ENCODE measurements at regions not wholly inside any gene's neighbourhood (a gene's known extent, or its start where the extent isn't known, plus 50 kb on each side); places are given as distances from the start of the nearest gene placed in this dataset.

DNA sequence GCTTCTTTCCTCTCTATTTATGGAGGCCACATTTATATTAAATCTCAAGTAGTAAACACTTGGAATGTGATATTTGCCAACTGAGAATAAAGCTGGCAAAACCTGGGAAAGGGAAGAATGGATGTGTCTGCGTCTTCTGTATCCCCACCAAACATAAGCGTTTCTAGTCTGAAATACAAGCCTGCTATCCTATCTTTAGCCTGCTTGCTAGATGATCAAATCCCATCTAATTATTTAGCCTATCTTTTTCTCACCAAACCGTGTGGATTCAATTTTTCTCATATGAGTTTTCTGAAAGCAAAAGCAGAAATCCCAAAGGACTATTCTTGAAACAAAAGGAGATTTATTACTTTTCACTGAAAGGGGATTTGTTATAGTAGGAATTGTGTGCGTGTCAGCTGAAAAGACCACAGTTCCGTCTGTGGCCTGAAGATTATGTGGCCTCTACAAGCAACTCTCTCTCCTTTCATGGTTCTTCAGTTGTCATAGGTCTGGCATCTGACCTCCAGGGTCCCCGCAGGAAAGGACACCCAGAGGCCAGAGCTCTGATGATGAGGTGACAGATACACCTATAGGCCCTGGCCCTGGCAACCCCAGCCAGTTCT, 266.0 kb upstream of the MCTP2 start:
- Histone ChIP-seq H3K27me3 (ENCODE audit: control insufficient read depth in 1 of 2, insufficient read depth in 2 of 2, low read length in 2 of 2) (no peaks in the 10 kb centered on the region), H3K9me3 (ENCODE audit: control insufficient read depth in 2 of 2, insufficient read depth in 1 of 2, low read depth in 1 of 2, low read length in 1 of 2) (no peaks in the 10 kb centered on the region), H3K36me3 (ENCODE audit: control insufficient read depth in 2 of 2, insufficient read depth in 2 of 2, low read length in 1 of 2) (no peaks in the 10 kb centered on the region), H3K27ac (ENCODE audit: low read depth in 2 of 2, low read length in 1 of 2) (no peak overlapping the region), H3K4me3 (ENCODE audit: low read depth in 1 of 2, low read length in 2 of 2) (no peak overlapping the region), H3K4me1 (ENCODE audit: control insufficient read depth in 2 of 2, insufficient read depth in 2 of 2, low read length in 1 of 2) (no peaks in the 10 kb centered on the region)
- 82 to 84% methylated on average over 6 of the region's 6 CpGs for WGBS, 2 donors

DNA sequence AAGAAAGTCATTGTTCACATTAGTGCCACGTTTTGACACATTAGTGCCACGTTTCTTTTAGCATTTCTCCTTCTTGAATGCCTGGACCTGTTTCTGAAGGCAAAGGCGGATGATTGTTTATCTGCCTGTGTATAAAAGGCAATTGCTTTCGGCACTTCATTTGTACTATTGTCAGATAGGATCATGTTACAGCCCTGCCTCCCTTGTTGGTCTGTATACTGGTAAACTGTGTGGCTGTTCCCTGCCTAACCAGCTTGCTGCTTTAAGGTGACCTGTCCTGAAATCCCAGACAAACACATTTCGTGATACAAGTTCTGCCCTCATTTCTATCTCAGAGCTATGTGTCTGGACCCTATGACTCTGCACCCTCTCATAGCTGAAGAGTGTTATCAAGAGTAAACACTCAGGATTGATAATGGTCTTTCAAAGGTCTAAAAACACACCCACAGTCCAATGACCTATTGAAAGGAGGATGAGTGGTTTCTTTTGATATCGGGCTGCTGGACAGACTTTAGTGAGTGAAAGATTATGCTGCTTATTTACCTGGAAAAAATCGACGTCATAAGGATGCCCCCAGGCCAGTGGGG, 276.3 kb upstream of the MCTP2 start:
- Histone ChIP-seq H3K27ac (ENCODE audit: low read depth in 2 of 2, low read length in 1 of 2) (no peak overlapping the region), H3K9me3 (ENCODE audit: control insufficient read depth in 2 of 2, insufficient read depth in 1 of 2, low read depth in 1 of 2, low read length in 1 of 2) (no peaks in the 10 kb centered on the region)
- WGBS, 2 donors = 34 to 44% methylated on average over 8 of the region's 8 CpGs

DNA sequence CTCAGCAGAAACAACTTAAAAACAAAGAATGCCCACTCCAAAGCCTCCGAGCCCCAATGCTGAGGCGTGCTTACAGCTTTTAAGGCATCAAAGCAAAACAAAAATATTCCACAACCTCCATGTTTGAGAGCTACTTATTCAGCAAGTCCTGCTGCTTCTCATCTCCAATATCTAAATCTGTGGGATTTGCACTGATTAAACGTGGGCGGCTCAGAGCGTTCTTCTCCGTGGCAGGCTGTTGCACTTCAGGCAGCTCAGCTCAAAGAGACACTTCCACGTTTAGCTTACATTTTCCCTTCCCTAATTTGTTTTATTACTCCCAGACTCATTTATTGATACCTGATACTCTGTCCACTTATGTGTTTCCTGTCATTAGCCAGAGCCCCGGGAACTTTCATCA, 282.6 kb upstream of the MCTP2 start:
- Histone ChIP-seq H3K36me3 (ENCODE audit: control insufficient read depth in 2 of 2, insufficient read depth in 2 of 2, low read length in 1 of 2) (no peaks in the 10 kb centered on the region), H3K4me1 (ENCODE audit: control insufficient read depth in 2 of 2, insufficient read depth in 2 of 2, low read length in 1 of 2) (no peaks in the 10 kb centered on the region), H3K9me3 (ENCODE audit: control insufficient read depth in 2 of 2, insufficient read depth in 1 of 2, low read depth in 1 of 2, low read length in 1 of 2) (no peaks in the 10 kb centered on the region), H3K27me3 (ENCODE audit: control insufficient read depth in 1 of 2, insufficient read depth in 2 of 2, low read length in 2 of 2) (no peaks in the 10 kb centered on the region), H3K4me3 (ENCODE audit: low read depth in 1 of 2, low read length in 2 of 2) (no peak overlapping the region), H3K27ac (ENCODE audit: low read depth in 2 of 2, low read length in 1 of 2) (no peak overlapping the region)
- WGBS, 2 donors = 55 to 61% methylated on average over 8 of the region's 8 CpGs

More for the DNA sequence above, 276.3 kb upstream of the MCTP2 start:
- Histone ChIP-seq H3K27me3 (ENCODE audit: control insufficient read depth in 1 of 2, insufficient read depth in 2 of 2, low read length in 2 of 2) (no peaks in the 10 kb centered on the region), H3K36me3 (ENCODE audit: control insufficient read depth in 2 of 2, insufficient read depth in 2 of 2, low read length in 1 of 2) (no peaks in the 10 kb centered on the region), H3K4me1 (ENCODE audit: control insufficient read depth in 2 of 2, insufficient read depth in 2 of 2, low read length in 1 of 2) (no peaks in the 10 kb centered on the region), H3K4me3 (ENCODE audit: low read depth in 1 of 2, low read length in 2 of 2) (no peak overlapping the region)

DNA sequence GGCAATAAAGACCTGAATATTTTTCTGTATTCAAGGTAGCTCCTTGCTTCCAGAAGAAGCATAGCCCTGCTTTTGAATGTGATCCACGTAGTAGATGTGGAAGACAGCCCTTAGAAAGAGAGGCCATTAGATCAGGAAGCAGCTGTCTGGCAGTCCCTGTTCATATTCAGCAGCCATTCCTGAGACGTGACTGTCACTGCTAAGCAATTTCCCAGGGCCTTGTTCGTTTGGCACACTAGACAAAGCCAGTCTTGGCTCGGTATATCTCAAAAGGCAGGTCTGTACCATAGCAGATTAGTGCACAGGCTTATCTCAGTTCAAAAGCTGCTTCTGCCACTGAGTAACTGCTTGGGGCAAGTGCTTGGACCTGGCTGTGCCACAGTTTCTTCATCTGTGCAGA, 287.8 kb upstream of the MCTP2 start:
- Histone ChIP-seq H3K4me3 (ENCODE audit: low read depth in 1 of 2, low read length in 2 of 2) (no peak overlapping the region), H3K9me3 (ENCODE audit: control insufficient read depth in 2 of 2, insufficient read depth in 1 of 2, low read depth in 1 of 2, low read length in 1 of 2) (no peaks in the 10 kb centered on the region), H3K4me1 (ENCODE audit: control insufficient read depth in 2 of 2, insufficient read depth in 2 of 2, low read length in 1 of 2) (no peaks in the 10 kb centered on the region), H3K36me3 (ENCODE audit: control insufficient read depth in 2 of 2, insufficient read depth in 2 of 2, low read length in 1 of 2) (no peaks in the 10 kb centered on the region), H3K27ac (ENCODE audit: low read depth in 2 of 2, low read length in 1 of 2) (peak overlapping the region; percentile 3 to 33), H3K27me3 (ENCODE audit: control insufficient read depth in 1 of 2, insufficient read depth in 2 of 2, low read length in 2 of 2) (no peaks in the 10 kb centered on the region)
- WGBS, 2 donors = 33 to 40% methylated on average over 4 of the region's 4 CpGs

DNA sequence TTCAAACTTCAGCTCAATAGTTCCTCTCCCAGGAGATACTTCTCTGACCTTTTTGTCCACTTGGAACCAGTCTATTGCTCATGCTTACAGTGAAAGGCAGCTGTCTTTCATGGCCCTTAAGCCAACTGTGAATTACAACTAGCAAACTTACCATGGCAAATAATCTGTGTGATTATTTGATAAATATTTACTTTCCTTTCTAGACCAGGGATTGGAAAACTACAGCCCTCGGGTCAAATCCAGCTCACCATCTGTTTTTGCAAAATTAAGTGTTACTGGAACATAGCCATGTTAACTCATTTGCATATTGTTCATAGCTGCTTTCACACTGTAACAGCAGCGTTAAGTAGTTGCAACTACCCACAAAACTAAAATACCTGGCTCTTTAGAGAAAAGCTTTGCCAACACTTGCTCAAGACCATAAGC, 289.1 kb upstream of the MCTP2 start:
- no peak overlapping the region for H3K4me3 ChIP-seq (ENCODE audit: low read depth in 1 of 2, low read length in 2 of 2)
- H3K4me1 ChIP-seq (ENCODE audit: control insufficient read depth in 2 of 2, insufficient read depth in 2 of 2, low read length in 1 of 2) = no peaks in the 10 kb centered on the region
- no peaks in the 10 kb centered on the region for H3K9me3 ChIP-seq (ENCODE audit: control insufficient read depth in 2 of 2, insufficient read depth in 1 of 2, low read depth in 1 of 2, low read length in 1 of 2)
- H3K36me3 ChIP-seq (ENCODE audit: control insufficient read depth in 2 of 2, insufficient read depth in 2 of 2, low read length in 1 of 2) = no peaks in the 10 kb centered on the region
- no peak overlapping the region for H3K27ac ChIP-seq (ENCODE audit: low read depth in 2 of 2, low read length in 1 of 2)
- WGBS, 2 donors = 28 to 32% methylated on average over 2 of the region's 2 CpGs
- H3K27me3 ChIP-seq (ENCODE audit: control insufficient read depth in 1 of 2, insufficient read depth in 2 of 2, low read length in 2 of 2) = no peaks in the 10 kb centered on the region

DNA sequence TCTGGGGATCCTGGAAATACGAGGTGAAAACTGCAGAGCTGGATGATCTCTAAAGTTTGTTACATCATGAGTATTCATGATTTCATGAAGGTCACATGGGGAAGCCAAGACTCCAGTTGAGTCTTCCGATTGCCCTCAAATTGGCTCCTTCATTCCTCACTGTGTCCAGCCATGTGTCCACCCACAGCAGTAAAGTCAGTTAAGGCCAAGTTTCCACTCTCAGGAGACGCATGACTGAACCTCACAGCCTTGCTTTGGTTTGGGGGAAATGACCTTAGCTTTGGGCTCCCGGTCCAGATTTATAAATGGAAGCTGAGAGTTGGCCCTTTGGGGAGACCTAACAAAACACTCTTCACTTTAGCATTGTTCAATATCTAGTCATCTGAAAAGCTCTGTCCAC, 289.7 kb upstream of the MCTP2 start:
- Histone ChIP-seq H3K9me3 (ENCODE audit: control insufficient read depth in 2 of 2, insufficient read depth in 1 of 2, low read depth in 1 of 2, low read length in 1 of 2) (no peaks in the 10 kb centered on the region), H3K4me3 (ENCODE audit: low read depth in 1 of 2, low read length in 2 of 2) (no peak overlapping the region), H3K27ac (ENCODE audit: low read depth in 2 of 2, low read length in 1 of 2) (no peak overlapping the region), H3K4me1 (ENCODE audit: control insufficient read depth in 2 of 2, insufficient read depth in 2 of 2, low read length in 1 of 2) (no peaks in the 10 kb centered on the region), H3K36me3 (ENCODE audit: control insufficient read depth in 2 of 2, insufficient read depth in 2 of 2, low read length in 1 of 2) (no peaks in the 10 kb centered on the region), H3K27me3 (ENCODE audit: control insufficient read depth in 1 of 2, insufficient read depth in 2 of 2, low read length in 2 of 2) (no peaks in the 10 kb centered on the region)
- 77 to 83% methylated on average over 4 of the region's 4 CpGs for whole genome bisulfite sequencing, 2 donors

DNA sequence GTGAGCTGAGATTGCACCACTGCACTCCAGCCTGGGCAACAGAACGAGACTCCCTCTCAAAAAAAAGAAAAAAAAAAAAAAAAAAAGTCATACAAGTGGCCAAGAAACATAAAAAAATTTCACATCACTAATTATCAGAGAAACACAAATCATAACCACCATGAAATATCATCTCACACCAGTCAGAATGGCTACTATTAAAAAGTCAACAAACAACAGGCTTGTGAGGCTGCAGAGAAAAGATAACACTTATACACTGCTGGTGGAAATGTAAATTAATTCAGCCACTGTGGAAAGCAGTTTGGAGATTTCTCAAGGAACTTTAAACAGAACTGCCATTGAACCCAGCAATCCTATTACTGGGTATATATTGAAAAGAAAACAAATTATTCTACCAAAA, 291.1 kb upstream of the MCTP2 start:
- no peaks in the 10 kb centered on the region for H3K36me3 ChIP-seq (ENCODE audit: control insufficient read depth in 2 of 2, insufficient read depth in 2 of 2, low read length in 1 of 2)
- H3K4me1 ChIP-seq (ENCODE audit: control insufficient read depth in 2 of 2, insufficient read depth in 2 of 2, low read length in 1 of 2) = no peaks in the 10 kb centered on the region
- no peaks in the 10 kb centered on the region for H3K27me3 ChIP-seq (ENCODE audit: control insufficient read depth in 1 of 2, insufficient read depth in 2 of 2, low read length in 2 of 2)
- no peak overlapping the region for H3K4me3 ChIP-seq (ENCODE audit: low read depth in 1 of 2, low read length in 2 of 2)
- no peaks in the 10 kb centered on the region for H3K9me3 ChIP-seq (ENCODE audit: control insufficient read depth in 2 of 2, insufficient read depth in 1 of 2, low read depth in 1 of 2, low read length in 1 of 2)
- H3K27ac ChIP-seq (ENCODE audit: low read depth in 2 of 2, low read length in 1 of 2) = no peak overlapping the region
- 67 to 74% methylated on average over 1 of the region's 1 CpG for WGBS, 2 donors

DNA sequence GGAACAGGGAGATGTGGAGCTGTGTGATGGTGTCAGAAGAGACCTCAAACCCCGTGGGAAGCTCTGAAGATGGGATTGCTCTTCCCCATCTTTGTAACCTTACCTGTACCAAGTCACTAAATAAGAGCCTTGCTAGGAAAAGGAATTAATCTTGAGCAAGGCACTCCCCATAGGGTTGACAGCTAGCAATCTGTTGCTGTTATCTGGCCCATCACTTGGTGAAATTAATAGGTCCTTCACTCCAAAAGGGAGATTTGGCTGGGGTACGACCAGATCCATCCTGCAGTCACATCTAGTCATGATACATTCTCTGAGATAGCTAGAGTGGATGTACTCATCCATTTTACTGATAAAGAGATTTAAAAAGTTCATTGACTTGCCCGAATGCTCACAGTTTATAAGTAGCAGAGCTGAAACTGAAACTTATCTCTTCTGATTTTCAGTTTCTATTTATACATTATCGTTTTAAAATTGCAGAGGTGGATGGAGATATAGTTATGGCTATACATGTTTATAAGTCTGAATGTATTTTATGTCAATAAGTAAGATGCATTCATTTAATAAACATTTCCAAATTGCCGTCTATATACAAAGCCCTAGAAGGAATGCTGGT, 299.1 kb upstream of the MCTP2 start:
- no peak overlapping the region for H3K4me3 ChIP-seq (ENCODE audit: low read depth in 1 of 2, low read length in 2 of 2)
- no peaks in the 10 kb centered on the region for H3K27me3 ChIP-seq (ENCODE audit: control insufficient read depth in 1 of 2, insufficient read depth in 2 of 2, low read length in 2 of 2)
- WGBS, 2 donors = 66 to 81% methylated on average over 5 of the region's 5 CpGs
- H3K4me1 ChIP-seq (ENCODE audit: control insufficient read depth in 2 of 2, insufficient read depth in 2 of 2, low read length in 1 of 2) = no peaks in the 10 kb centered on the region
- no peak overlapping the region for H3K27ac ChIP-seq (ENCODE audit: low read depth in 2 of 2, low read length in 1 of 2)
- no peaks in the 10 kb centered on the region for H3K9me3 ChIP-seq (ENCODE audit: control insufficient read depth in 2 of 2, insufficient read depth in 1 of 2, low read depth in 1 of 2, low read length in 1 of 2)
- H3K36me3 ChIP-seq (ENCODE audit: control insufficient read depth in 2 of 2, insufficient read depth in 2 of 2, low read length in 1 of 2) = no peaks in the 10 kb centered on the region

DNA sequence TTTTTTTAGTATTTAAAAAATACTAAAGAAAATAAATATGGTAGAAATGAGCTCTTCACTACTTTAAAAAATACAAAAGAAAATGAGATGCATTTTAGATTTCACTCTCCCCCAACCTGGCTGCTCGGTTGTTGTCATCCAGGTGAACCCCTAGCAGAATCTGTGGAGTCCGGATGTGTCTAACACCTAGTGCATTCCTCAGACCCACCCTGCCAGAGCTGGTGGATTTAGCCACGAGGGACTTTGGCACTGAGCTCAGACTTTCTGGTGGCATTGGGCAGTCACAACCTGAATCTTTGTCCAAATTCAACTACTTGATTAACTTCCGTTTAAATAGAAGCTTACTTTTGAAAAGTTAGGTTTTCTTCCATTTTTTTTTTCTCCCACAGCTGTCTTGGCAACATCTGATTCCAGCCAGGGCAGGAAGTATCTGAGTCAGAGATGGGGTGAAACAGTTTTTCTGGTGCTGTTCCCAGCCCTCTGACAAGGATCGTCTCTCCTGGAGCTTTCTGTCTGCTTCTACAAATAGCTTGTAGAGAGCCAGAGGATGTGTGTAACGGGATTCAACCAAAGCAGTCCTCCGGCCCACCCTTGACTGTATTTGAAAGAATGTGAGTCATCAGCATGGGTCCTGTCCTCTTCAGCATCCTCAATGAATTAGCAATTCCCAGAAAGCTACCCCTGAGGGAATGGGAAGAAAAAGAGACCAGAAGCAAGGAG, 301.8 kb upstream of the MCTP2 start:
- WGBS, 2 donors = 27 to 48% methylated on average over 7 of the region's 7 CpGs
- no peaks in the 10 kb centered on the region for H3K27me3 ChIP-seq (ENCODE audit: control insufficient read depth in 1 of 2, insufficient read depth in 2 of 2, low read length in 2 of 2)
- peak overlapping the region in 1 of 2 donors; percentile 31 for H3K27ac ChIP-seq (ENCODE audit: low read depth in 2 of 2, low read length in 1 of 2)
- H3K4me1 ChIP-seq (ENCODE audit: control insufficient read depth in 2 of 2, insufficient read depth in 2 of 2, low read length in 1 of 2) = no peaks in the 10 kb centered on the region
- no peak overlapping the region for H3K4me3 ChIP-seq (ENCODE audit: low read depth in 1 of 2, low read length in 2 of 2)
- H3K9me3 ChIP-seq (ENCODE audit: control insufficient read depth in 2 of 2, insufficient read depth in 1 of 2, low read depth in 1 of 2, low read length in 1 of 2) = no peaks in the 10 kb centered on the region
- H3K36me3 ChIP-seq (ENCODE audit: control insufficient read depth in 2 of 2, insufficient read depth in 2 of 2, low read length in 1 of 2) = no peaks in the 10 kb centered on the region

All from esophagus (tissue), 2 donors.